ENCODE measurements at regions not wholly inside any gene's neighbourhood (a gene's known extent, or its start where the extent isn't known, plus 50 kb on each side); places are given as distances from the start of the nearest gene placed in this dataset.
A peak's percentile ranks its signal among the peaks of the same experiment; 100 is the strongest.

GRCh38 chr4:178598672-178599071 lies 1156.4 kb upstream of the AGA start:
- Histone ChIP-seq H3K4me3 (no peak overlapping the region), H3K9me3 (no peaks in the 10 kb centered on the region), H3K4me1 (no peaks in the 10 kb centered on the region), H3K36me3 (ENCODE audit: low read depth, missing control alignments) (no peaks in the 10 kb centered on the region), H3K27me3 (no peaks in the 10 kb centered on the region), H3K27ac (no peak overlapping the region)
- TF ChIP-seq, protein P1, sequence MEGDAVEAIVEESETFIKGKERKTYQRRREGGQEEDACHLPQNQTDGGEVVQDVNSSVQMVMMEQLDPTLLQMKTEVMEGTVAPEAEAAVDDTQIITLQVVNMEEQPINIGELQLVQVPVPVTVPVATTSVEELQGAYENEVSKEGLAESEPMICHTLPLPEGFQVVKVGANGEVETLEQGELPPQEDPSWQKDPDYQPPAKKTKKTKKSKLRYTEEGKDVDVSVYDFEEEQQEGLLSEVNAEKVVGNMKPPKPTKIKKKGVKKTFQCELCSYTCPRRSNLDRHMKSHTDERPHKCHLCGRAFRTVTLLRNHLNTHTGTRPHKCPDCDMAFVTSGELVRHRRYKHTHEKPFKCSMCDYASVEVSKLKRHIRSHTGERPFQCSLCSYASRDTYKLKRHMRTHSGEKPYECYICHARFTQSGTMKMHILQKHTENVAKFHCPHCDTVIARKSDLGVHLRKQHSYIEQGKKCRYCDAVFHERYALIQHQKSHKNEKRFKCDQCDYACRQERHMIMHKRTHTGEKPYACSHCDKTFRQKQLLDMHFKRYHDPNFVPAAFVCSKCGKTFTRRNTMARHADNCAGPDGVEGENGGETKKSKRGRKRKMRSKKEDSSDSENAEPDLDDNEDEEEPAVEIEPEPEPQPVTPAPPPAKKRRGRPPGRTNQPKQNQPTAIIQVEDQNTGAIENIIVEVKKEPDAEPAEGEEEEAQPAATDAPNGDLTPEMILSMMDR (IDR thresholded peaks at IDR 0.05) = no peak
- no peak for TF ChIP-seq POLR2A (IDR thresholded peaks at IDR 0.05)
- 57 to 71% methylated on average over 1 of the region's 1 CpG for WGBS, 2 donors
- intact Hi-C loops (cut with DNase I; ENCODE audit: low total_unique reads) = no loop called here
- DNase-seq = no peak

DNA sequence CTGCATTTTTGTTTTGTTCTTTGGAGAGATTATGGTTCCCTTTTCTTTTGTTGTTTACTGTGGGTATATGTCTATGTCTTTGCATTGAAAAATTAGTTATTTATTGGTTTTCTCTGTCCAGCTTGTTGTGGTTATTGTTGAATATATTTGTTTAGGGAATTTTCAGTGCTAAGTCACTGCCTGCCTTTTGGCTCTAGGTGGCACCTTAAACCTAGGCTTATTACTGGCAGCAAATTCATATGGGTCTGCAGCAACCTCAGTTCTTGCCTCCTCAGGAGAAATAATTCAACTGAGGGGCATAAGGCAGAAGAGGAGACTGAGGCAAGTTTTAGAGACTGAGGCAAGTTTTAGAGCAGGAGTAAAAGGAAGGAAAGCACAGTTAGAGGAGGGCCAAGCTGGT lies 1157.3 kb upstream of the AGA start:
- no peaks in the 10 kb centered on the region for H3K36me3 ChIP-seq (ENCODE audit: low read depth, missing control alignments)
- intact Hi-C loops (cut with DNase I; ENCODE audit: low total_unique reads) = no loop called here
- no peak for TF ChIP-seq POLR2A (IDR thresholded peaks at IDR 0.05)
- TF ChIP-seq, protein P1 (IDR thresholded peaks at IDR 0.05) = peak in 1 of 3 experiments; percentile 18

GRCh38 chr4:178602833-178603232 lies 1160.6 kb upstream of the AGA start:
- no peaks in the 10 kb centered on the region for H3K36me3 ChIP-seq (ENCODE audit: low read depth, missing control alignments)
- no peak overlapping the region for H3K27ac ChIP-seq
- WGBS, 2 donors = 46 to 48% methylated on average over 2 of the region's 2 CpGs
- H3K4me3 ChIP-seq = no peak overlapping the region
- no peaks in the 10 kb centered on the region for H3K27me3 ChIP-seq
- no peaks in the 10 kb centered on the region for H3K9me3 ChIP-seq
- DNase-seq = no peak
- no peaks in the 10 kb centered on the region for H3K4me1 ChIP-seq
- TF ChIP-seq, protein P1 (IDR thresholded peaks at IDR 0.05) = no peak
- no peak for TF ChIP-seq POLR2A (IDR thresholded peaks at IDR 0.05)
- intact Hi-C loops (cut with DNase I; ENCODE audit: low total_unique reads) = no loop called here

More for the DNA sequence above, 1157.3 kb upstream of the AGA start:
- Histone ChIP-seq H3K4me1 (no peaks in the 10 kb centered on the region), H3K27ac (no peak overlapping the region), H3K27me3 (no peaks in the 10 kb centered on the region), H3K9me3 (no peaks in the 10 kb centered on the region), H3K4me3 (no peak overlapping the region)
- no peak for DNase-seq

- TF ChIP-seq, protein P1 (IDR thresholded peaks at IDR 0.05) = no peak
- no peak for TF ChIP-seq POLR2A (IDR thresholded peaks at IDR 0.05)
- 88 to 92% methylated on average over 2 of the region's 2 CpGs for WGBS, 2 donors
- H3K27me3 ChIP-seq = no peaks in the 10 kb centered on the region
- H3K9me3 ChIP-seq = no peaks in the 10 kb centered on the region
- intact Hi-C loops (cut with DNase I; ENCODE audit: low total_unique reads) = no loop called here
- H3K4me3 ChIP-seq = no peak overlapping the region
- no peak overlapping the region for H3K27ac ChIP-seq
- H3K36me3 ChIP-seq (ENCODE audit: low read depth, missing control alignments) = no peaks in the 10 kb centered on the region
- no peaks in the 10 kb centered on the region for H3K4me1 ChIP-seq
- no peak for DNase-seq
Measured at GRCh38 chr4:178611062-178611461, 1168.8 kb upstream of the AGA start.

DNA sequence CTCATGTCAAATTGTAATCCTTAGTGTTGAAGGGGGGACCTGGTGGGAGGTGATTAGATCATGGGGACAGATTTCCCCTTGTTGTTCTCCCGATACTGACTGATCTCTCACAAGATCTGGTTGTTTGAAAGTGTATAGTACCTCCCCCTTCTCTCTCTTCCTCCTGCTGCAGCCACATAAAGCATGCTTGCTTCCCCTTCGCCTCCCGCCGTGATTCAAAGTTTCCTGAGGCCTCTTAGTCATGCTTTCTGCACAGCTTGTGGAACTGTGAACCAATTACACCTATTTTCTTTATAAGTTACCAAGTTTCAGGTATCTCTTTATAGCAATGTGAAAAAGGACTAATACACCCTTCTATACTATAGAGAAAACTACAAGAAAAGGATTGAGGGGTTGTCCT lies 1170.5 kb upstream of the AGA start:
- Histone ChIP-seq H3K27ac (no peak overlapping the region), H3K27me3 (no peaks in the 10 kb centered on the region), H3K4me1 (no peaks in the 10 kb centered on the region), H3K4me3 (no peak overlapping the region), H3K36me3 (ENCODE audit: low read depth, missing control alignments) (no peaks in the 10 kb centered on the region), H3K9me3 (no peaks in the 10 kb centered on the region)
- intact Hi-C loops (cut with DNase I; ENCODE audit: low total_unique reads) = no loop called here
- WGBS, 2 donors = 78 to 82% methylated on average over 4 of the region's 4 CpGs
- no peak for DNase-seq
- TF ChIP-seq POLR2A (IDR thresholded peaks at IDR 0.05) = no peak
- TF ChIP-seq, protein P1 (IDR thresholded peaks at IDR 0.05) = no peak
